HCT116 (cell line): ENCODE measurements at regions not wholly inside any gene's neighbourhood (a gene's known extent, or its start where the extent isn't known, plus 50 kb on each side); places are given as distances from the start of the nearest gene placed in this dataset.

ENCODE experiments used
- EZH2 ChIP-seq: fragments of 200-600 bp; sonication (generic); IDR thresholded peaks from 2 replicates; pipeline ENCODE4 v1.6.1; 2017; ENCODE audit warnings: antibody characterized with exemption, mixed run types
- EZH2phosphoT487 ChIP-seq: fragments of 200-600 bp; IDR thresholded peaks from 2 replicates; pipeline ENCODE4 v1.6.1; 2018; ENCODE audit warnings: antibody characterized with exemption, borderline replicate concordance
- JUND ChIP-seq: IDR thresholded peaks from 2 replicates; pipeline ENCODE4 v1.6.1; 2012
- POLR2A ChIP-seq: IDR thresholded peaks from 2 replicates; pipeline ENCODE4 v1.7.0; 2011; ENCODE audit warnings: borderline replicate concordance; ENCODE audit not compliant: insufficient read depth, insufficient read length; ENCODE audit errors: extremely low read depth
- POLR2AphosphoS5 ChIP-seq: IDR thresholded peaks from 2 replicates; pipeline ENCODE4 v1.6.1; 2011; ENCODE audit warnings: mild to moderate bottlenecking, low read depth, low read length, moderate library complexity
- SP1 ChIP-seq: IDR thresholded peaks from 2 replicates; pipeline ENCODE4 v1.6.1; 2012; ENCODE audit warnings: low read depth
- SRF ChIP-seq: IDR thresholded peaks from 2 replicates; pipeline ENCODE4 v1.6.1; 2012; ENCODE audit warnings: low read depth
- TCF7L2 ChIP-seq: IDR thresholded peaks from 2 replicates; pipeline ENCODE4 v1.7.0; 2011; ENCODE audit warnings: borderline replicate concordance, inconsistent platforms; ENCODE audit not compliant: insufficient read depth, insufficient read length; ENCODE audit errors: extremely low read depth
- YY1 ChIP-seq: IDR thresholded peaks from 2 replicates; pipeline ENCODE4 v1.6.1; 2011; ENCODE audit warnings: low read length, low read depth, moderate library complexity, mild to moderate bottlenecking; ENCODE audit not compliant: insufficient replicate concordance; ENCODE audit errors: extremely low read depth
- ZNF274 ChIP-seq: fragments of 200-500 bp; sonication (Bioruptor generic); IDR thresholded peaks from 2 replicates; pipeline ENCODE4 v1.6.1; 2014; ENCODE audit warnings: mild to moderate bottlenecking, low read depth, low read length, inconsistent platforms
- TF ChIP-seq, protein P1 (sequence below), 3 experiments: fragments of 200-600 bp in 1 of 3; sonication (generic) in 1 of 3; IDR thresholded peaks in 2 of 3; conservative IDR thresholded peaks in 1 of 3; 2 replicates each; pipeline ENCODE4 v1.5.1; 2012 to 2017; ENCODE audit warnings: low read depth in 2 of 3, low read length in 2 of 3, antibody characterized with exemption in 1 of 3, borderline replicate concordance in 1 of 3, control low read depth in 1 of 3, mild to moderate bottlenecking in 1 of 3, mixed read lengths in 1 of 3, mixed run types in 1 of 3, moderate library complexity in 1 of 3; ENCODE audit not compliant: insufficient read depth in 1 of 3
- TF ChIP-seq, protein P2 (sequence below): IDR thresholded peaks from 2 replicates; pipeline ENCODE4 v1.6.1; 2012

DNA sequence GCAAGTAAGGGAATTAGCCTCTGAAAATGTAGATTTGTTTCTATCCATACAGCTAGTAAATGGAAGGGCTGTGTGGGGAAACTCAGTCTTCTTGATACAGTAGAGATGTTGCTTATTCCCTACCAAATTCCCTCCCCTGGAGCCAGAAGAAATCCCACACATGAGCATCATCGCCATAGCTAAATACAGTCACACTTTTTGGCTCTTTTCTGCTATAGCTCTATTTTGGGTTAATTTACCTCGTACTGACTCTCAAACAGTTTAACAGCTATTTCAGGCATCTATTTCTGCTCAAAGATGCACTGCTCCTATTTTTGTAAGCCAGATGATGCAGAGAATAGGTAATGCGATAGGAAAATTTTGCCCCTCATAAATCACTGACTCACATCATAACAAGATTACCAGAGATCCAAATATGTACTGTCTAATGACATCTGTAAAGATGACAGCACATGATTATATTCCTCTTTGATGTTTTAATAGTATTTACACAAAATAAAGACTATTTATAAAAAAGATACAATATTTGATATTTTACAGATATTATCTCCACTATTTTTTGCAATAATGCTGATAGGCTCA is 58.6 kb downstream of the XCL1 start:
- TF ChIP-seq, protein P1, sequence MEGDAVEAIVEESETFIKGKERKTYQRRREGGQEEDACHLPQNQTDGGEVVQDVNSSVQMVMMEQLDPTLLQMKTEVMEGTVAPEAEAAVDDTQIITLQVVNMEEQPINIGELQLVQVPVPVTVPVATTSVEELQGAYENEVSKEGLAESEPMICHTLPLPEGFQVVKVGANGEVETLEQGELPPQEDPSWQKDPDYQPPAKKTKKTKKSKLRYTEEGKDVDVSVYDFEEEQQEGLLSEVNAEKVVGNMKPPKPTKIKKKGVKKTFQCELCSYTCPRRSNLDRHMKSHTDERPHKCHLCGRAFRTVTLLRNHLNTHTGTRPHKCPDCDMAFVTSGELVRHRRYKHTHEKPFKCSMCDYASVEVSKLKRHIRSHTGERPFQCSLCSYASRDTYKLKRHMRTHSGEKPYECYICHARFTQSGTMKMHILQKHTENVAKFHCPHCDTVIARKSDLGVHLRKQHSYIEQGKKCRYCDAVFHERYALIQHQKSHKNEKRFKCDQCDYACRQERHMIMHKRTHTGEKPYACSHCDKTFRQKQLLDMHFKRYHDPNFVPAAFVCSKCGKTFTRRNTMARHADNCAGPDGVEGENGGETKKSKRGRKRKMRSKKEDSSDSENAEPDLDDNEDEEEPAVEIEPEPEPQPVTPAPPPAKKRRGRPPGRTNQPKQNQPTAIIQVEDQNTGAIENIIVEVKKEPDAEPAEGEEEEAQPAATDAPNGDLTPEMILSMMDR (IDR thresholded peaks at IDR 0.05 in 2 of 3, conservative IDR thresholded peaks at IDR 0.05 in 1 of 3; ENCODE audit: borderline replicate concordance in 1 of 3, insufficient read depth in 1 of 3, low read depth in 2 of 3, low read length in 2 of 3) = no peak
- no peak for TF ChIP-seq POLR2AphosphoS5
- TF ChIP-seq SRF = no peak
- TF ChIP-seq TCF7L2 = no peak
- no peak for TF ChIP-seq JUND
- no peak for TF ChIP-seq YY1
- TF ChIP-seq EZH2phosphoT487 = no peak
- no peak for TF ChIP-seq POLR2A
- TF ChIP-seq, protein P2, sequence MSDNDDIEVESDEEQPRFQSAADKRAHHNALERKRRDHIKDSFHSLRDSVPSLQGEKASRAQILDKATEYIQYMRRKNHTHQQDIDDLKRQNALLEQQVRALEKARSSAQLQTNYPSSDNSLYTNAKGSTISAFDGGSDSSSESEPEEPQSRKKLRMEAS = no peak
- TF ChIP-seq ZNF274 = no peak
- TF ChIP-seq SP1 = no peak
- no peak for TF ChIP-seq EZH2
